HL-60 (cell line): ENCODE measurements at regions not wholly inside any gene's neighbourhood (a gene's known extent, or its start where the extent isn't known, plus 50 kb on each side); places are given as distances from the start of the nearest gene placed in this dataset.

Source experiments
- DNase-seq, 2 experiments: peaks; one replicate each; pipeline ENCODE4 v3.0.0-alpha.2; 2010 to 2020; ENCODE audit warnings: low read depth in 1 of 2, low spot score in 1 of 2
- H3K27ac ChIP-seq: fragments of 250-450 bp; sonication (Bioruptor Pico); replicated peaks from 2 replicates; pipeline ENCODE4 v1.5.1; 2020; ENCODE audit warnings: mild to moderate bottlenecking, moderate library complexity
- H3K27me3 ChIP-seq: fragments of 250-450 bp; sonication (Bioruptor Pico); 2 replicates; pipeline ENCODE4 v1.5.1; 2021; ENCODE audit warnings: mild to moderate bottlenecking, moderate library complexity; ENCODE audit not compliant: insufficient read depth, poor library complexity, severe bottlenecking
- H3K4me3 ChIP-seq: replicated peaks from 2 replicates; pipeline ENCODE4 v1.5.1; 2011; ENCODE audit warnings: mild to moderate bottlenecking, control low read depth, low read length; ENCODE audit not compliant: insufficient read depth
- CTCF ChIP-seq: IDR thresholded peaks from one replicate; pipeline ENCODE4 v1.5.1; 2011; ENCODE audit warnings: low read length, control low read depth, inconsistent platforms; ENCODE audit not compliant: insufficient read depth
- GABPA ChIP-seq: IDR thresholded peaks from 2 replicates; pipeline ENCODE4 v1.6.1; 2012; ENCODE audit warnings: low read depth
- POLR2AphosphoS5 ChIP-seq: IDR thresholded peaks from 2 replicates; pipeline ENCODE4 v1.6.1; 2012; ENCODE audit warnings: low read depth
- REST ChIP-seq: IDR thresholded peaks from 2 replicates; pipeline ENCODE4 v1.6.1; 2012; ENCODE audit warnings: low read depth; ENCODE audit not compliant: insufficient replicate concordance
- SPI1 ChIP-seq: IDR thresholded peaks from 2 replicates; pipeline ENCODE4 v1.6.1; 2012; ENCODE audit warnings: low read depth, mild to moderate bottlenecking, borderline replicate concordance

GRCh38 chr17:74079537-74080300, 123.8 kb upstream of the RPL38 start:
- Histone ChIP-seq H3K27me3 (no peaks in the 10 kb centered on the region), H3K27ac (no peak overlapping the region), H3K4me3 (no peak overlapping the region)
- no peak for DNase-seq
- TF ChIP-seq SPI1 (no peak), REST (no peak), CTCF (no peak), GABPA (no peak), POLR2AphosphoS5 (no peak)

- Histone ChIP-seq H3K27me3 (no peaks in the 10 kb centered on the region), H3K27ac (no peak overlapping the region), H3K4me3 (no peak overlapping the region)
- DNase-seq: no peak
- TF ChIP-seq REST (no peak), CTCF (no peak), POLR2AphosphoS5 (no peak), SPI1 (no peak), GABPA (no peak)
These were observed 122.6 kb upstream of the RPL38 start for GRCh38 chr17:74080656-74081582.

GRCh38 chr17:74082886-74083285, 120.6 kb upstream of the RPL38 start:
- no peak overlapping the region for H3K4me3 ChIP-seq
- no peak overlapping the region for H3K27ac ChIP-seq
- TF ChIP-seq CTCF (no peak), REST (no peak), POLR2AphosphoS5 (no peak), SPI1 (no peak), GABPA (no peak)
- no peak for DNase-seq
- no peaks in the 10 kb centered on the region for H3K27me3 ChIP-seq
